ENCODE measurements at regions not wholly inside any gene's neighbourhood (a gene's known extent, or its start where the extent isn't known, plus 50 kb on each side); places are given as distances from the start of the nearest gene placed in this dataset.

- TF ChIP-seq, protein P1, sequence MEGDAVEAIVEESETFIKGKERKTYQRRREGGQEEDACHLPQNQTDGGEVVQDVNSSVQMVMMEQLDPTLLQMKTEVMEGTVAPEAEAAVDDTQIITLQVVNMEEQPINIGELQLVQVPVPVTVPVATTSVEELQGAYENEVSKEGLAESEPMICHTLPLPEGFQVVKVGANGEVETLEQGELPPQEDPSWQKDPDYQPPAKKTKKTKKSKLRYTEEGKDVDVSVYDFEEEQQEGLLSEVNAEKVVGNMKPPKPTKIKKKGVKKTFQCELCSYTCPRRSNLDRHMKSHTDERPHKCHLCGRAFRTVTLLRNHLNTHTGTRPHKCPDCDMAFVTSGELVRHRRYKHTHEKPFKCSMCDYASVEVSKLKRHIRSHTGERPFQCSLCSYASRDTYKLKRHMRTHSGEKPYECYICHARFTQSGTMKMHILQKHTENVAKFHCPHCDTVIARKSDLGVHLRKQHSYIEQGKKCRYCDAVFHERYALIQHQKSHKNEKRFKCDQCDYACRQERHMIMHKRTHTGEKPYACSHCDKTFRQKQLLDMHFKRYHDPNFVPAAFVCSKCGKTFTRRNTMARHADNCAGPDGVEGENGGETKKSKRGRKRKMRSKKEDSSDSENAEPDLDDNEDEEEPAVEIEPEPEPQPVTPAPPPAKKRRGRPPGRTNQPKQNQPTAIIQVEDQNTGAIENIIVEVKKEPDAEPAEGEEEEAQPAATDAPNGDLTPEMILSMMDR (IDR thresholded peaks at IDR 0.05; ENCODE audit: insufficient read depth, low read length) = no peak
- TF ChIP-seq GABPA (IDR thresholded peaks at IDR 0.05; ENCODE audit: low read depth) (no peak), SPI1 (IDR thresholded peaks at IDR 0.05; ENCODE audit: borderline replicate concordance, low read depth) (no peak)
Measured at GRCh38 chr7:26008428-26008827, 143.6 kb upstream of the NFE2L3 start.

All from HL-60 (cell line).